ENCODE measurements at regions not wholly inside any gene's neighbourhood (a gene's known extent, or its start where the extent isn't known, plus 50 kb on each side); places are given as distances from the start of the nearest gene placed in this dataset.
A peak's percentile ranks its signal among the peaks of the same experiment; 100 is the strongest.

DNA sequence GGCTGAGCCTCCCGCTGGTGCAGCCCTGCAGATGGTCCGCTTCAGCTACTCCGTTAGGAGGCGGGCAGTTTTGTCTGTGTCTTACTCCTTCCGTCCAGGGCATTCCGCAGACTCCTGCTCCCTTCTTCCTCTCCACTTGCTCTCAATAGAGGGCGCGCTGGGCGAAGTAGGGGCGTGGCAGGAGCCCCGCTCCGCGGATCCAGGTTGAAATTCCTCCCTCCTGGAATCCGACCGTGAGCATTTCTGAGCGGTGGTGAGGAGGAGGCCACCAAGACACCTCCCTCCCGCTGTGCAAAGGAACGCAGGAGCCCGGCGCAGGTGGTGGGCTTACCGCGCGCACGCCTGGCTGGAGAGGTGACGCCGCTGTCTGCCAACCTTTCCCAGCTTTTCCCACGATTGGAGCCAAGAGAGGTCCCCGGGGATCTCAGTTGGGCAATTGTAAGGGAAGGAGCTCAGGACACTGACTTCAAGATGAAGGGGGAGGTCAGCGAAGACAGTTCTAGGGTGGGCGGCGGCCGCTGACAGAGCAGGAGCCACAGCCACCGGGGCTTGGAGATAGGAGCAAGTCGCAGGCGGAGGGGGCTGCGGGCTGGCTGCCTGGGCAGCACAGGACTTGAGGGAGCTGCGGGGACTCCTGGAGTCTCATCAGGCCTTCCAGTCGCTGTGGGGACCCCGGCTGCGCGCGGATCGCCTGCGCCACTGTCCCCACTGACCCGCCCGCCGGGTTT lies 1011.3 kb downstream of the XPNPEP1 start:
- DNase-seq = peak in 1 of 3 donors; percentile 5

DNA sequence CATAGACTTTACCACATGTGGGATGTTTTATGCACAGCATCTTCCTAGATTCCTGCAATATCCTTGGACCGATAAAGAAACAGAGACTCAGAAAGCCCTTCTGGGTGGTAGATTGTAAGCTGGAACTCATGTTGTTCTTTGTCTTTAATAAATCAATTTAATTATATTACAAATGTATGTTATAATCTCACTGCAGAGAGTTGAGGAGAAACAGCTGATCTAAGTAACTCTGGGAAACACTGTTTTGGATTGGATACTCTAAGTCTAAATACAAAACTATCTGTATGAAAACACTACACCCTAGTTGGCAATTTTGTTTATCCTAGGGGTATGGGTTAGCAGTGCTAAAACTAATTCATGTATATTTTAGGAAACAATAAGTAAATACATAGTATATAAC lies 1015.2 kb downstream of the XPNPEP1 start:
- no peak for DNase-seq

DNA sequence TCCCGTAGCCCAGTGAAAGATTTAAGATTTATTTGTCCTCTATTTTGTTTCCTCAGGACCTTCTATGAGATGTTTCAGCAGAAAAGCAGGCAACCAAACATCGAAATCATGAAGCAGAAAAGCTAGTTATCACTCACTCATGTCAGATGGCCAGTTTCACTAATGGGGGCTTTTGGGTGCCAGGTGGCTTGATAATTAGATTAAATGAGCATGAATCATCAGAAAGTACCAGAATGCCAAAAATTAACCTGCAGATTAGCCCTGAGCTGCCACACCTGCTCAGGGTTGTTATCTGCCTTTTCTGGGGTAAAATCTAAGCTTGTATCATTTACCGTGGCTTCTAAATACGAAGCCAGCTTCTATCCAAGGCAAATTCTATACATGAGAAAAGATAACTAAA lies 1017.5 kb downstream of the XPNPEP1 start:
- no peak for DNase-seq

DNA sequence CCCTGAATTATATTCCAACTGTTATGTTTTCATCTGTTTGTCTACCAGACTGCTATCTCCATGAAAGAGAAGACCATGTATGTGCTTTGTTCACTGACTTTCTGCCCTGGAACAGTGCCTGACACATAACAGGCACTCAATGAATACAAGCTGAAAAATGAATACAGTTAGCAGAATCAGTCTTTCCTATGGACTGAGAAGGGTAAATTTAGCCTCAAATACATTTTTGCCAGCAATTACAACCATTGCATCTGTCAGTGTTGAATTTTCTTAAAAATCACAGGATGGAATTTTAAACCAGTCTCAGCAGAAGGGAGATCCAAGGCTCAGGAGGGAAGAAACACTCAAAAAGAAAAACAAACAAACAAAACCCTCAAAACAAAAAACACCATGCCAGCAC lies 1018.1 kb downstream of the XPNPEP1 start:
- no peak for DNase-seq

DNA sequence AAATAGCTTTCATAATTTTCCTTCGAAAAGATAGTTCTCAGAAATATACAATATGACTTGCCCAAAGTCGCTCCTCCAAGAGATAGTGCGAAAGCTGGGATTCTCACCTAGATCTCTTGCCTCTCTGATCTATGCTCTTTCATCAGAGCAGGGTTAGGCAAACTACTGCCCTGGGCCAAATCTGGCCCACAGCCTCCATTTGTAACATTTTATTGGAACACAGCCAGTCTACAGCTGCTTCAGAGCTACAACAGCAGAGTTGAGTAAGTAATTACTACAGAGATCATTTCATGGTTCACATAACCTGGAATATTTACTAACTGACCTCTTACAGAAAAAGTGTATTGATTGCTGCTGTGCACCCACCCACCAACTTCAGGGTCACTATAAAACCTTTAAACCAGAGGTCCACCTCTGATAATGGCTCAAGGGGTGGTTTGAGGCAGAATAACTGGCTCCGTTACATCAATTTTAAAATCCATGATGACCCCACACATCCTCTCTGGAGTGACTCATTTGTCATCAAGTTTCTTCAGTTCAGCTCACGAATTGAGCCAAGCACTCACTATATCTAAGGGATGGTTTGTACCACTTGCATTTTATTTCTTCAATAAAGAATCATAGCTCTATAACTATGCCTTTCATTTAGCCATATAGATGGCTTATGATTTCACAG lies 1019.0 kb downstream of the XPNPEP1 start:
- DNase-seq = no peak

DNA sequence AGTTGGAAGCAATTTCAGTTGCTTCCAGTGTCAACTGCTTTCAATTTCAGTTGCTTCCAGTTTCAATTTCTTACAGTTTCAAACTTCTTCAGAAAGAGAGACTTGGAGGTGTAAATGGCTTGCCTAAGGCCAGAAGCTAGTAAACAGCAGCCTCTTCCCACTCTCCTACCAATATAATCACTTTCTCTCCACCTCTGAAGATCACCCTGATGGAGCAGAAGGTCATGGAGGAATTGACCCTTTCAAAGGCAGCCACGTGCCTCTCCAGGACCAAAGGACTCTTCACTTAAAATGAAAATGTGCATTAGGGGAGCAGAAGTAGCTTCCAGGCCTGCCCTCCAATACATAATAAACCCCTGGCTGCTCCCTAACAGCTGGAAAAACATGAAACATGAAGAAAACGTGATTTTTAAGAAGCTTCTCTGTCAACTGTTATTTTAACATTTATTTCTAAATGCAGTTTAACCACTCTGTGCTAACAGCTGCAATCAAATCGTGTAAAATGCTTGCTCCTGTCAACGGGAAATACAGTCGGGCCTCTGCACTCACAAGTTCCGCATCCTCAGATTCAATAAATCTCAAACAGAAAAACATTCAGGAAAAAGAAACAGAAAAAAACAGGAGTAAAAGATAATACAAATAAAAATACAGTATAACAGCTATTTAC lies 1020.6 kb downstream of the XPNPEP1 start:
- no peak for DNase-seq

DNA sequence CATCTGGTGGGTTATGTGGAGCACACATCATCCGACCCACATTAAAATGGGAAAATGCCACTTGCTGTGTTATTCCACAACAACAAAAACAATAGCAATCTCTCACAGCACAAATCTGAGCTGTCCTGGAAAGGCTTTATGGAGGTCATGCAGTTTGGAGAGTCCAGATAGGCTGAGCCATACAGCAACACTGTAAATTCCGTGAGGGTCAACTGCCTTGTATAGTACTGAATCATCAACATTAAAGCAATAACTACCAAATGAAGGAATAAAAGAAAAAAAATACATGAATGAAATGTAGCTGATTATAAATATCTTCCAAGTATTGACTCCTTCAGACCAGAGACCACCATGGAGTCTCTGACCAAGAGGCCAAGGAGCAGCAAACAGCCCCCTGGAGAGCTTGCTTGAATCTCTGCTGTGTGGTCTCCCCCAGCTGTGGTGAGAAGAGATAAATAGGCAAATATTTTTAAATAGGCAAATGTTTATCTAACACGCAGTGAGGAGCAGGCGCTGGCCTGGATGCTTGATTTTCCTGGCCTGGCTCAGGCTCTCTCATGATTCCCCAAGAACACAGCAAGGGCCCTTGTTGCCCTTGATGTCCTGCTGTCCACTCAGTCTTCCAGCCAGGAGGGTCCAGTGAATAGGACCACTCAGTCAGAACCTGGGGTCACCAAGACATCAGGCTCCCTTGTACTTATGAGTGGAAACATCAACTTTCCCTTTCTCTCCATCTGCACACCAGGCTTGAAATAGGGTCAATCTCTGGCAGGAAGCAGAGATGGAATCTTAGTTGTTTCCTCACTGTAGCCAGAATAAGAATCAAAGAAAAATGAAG lies 1021.3 kb downstream of the XPNPEP1 start:
- DNase-seq = no peak

DNA sequence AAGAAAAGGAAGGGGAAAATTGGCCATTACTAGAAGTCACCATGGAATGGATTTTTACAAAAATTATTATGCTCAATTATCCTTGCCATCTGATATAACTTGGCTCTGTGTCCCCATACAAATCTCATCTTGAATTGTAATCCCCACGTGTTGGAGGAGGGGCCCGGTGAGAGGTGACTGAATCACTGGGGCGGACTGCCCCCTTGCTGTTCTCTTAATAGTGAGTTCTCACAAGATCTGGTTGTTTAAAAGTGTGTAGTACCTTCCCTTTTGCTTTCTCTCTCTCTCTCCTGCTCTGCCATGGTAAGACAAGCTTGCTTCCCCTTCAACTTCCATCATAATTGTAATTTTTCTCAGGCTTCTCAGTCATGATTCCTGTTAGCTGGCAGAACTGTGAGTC lies 1023.6 kb downstream of the XPNPEP1 start:
- no peak for DNase-seq

DNA sequence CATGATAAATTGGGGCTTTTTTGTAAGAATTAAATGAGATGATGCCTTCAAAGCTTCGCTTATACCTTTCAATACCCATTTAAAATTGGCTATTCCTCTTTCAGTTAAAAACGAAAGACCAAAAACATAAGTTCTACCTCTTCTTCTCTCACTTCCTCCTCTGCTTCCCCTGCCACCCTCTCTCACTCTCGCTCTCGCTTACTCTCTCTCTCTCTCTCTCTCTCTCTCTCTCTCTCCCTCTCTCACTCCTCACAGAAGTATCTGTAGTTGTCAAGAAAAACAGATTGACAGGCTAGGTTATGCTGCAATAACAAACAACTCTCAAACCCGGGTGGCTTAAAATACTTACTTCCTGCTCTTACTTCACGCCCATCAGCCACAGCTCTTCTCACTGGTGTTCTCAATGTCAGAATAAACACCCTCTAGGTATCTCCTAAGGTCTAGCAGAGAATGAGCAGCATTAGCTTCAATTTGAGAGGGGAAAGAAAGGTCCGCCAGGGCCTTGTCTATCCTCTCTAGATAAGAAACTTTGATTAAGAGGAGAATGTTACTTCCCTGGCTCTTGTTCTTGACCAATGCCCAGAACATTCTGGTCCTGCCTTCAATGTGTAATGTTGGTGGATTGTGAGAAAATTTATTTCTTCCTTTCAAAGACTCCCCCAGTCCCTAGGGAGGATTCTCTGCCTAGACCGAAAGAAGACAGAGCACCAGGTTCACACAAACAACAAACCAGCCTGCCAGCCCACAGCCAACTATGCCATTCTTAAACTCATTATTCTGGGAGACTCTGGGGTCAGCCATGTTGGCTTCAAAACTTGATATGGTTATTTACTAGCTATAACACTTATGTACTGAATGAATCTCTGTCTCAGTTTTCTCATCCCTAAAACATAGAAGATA lies 1028.7 kb downstream of the XPNPEP1 start:
- DNase-seq = no peak

DNA sequence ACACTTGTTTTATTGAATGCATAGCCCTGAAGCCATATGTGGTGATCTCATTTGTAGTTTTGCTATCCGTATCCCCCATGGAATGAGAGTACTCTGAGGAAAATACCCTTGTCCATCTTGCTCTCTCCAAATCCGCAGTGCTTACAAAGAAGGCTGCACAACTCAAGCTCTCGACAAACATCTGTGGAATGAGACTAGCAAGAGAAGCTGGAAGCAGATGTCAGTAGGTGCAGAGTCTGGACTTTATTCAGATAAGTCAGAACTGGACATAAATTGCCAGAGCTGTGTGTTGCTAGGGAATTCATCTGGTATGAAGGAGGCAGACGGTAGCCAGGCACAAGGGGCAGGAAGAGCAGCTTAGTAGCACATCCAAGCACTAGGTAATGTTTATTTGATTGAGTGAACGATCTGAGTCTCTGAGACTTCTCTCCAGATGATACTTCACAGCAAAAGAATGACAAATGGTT lies 1046.2 kb downstream of the XPNPEP1 start:
- no peak for DNase-seq

DNA sequence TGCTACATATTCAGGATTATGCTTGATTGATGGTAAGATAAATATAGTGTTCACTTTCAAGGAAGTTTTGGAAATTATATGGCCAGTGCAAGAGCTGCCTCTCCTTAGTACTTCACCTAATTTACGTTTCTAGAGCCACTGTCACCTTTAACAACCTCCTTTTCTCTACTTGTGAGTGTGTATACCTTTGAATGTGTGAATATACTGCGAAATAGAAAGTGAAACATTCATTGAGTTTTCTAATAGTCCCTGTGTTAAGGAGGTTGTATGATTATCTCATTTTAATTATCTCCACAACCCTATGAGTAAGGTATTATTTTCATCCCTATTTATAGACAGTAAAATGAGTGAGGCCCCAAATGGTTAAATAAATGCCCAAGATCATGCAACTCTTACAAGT lies 1050.5 kb downstream of the XPNPEP1 start:
- no peak for DNase-seq

DNA sequence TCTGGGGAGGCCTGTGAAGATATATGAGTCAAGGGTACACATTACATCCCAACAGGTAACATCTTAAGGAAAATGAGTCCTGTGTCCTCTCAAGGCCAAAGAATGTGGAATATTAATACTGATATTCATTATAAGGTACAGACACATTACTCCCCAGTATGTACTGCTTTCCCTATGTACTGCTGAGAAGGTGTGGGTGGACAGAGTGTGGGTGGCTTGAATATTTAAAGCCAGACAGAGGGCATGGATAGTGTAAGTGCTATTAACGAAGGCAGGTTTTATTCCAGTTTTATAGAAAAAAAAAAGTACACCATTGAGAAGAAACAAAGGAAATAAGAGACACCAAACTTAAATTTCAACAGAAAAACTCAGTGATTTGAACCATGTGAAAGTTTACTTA lies 1054.4 kb downstream of the XPNPEP1 start:
- no peak for DNase-seq

DNA sequence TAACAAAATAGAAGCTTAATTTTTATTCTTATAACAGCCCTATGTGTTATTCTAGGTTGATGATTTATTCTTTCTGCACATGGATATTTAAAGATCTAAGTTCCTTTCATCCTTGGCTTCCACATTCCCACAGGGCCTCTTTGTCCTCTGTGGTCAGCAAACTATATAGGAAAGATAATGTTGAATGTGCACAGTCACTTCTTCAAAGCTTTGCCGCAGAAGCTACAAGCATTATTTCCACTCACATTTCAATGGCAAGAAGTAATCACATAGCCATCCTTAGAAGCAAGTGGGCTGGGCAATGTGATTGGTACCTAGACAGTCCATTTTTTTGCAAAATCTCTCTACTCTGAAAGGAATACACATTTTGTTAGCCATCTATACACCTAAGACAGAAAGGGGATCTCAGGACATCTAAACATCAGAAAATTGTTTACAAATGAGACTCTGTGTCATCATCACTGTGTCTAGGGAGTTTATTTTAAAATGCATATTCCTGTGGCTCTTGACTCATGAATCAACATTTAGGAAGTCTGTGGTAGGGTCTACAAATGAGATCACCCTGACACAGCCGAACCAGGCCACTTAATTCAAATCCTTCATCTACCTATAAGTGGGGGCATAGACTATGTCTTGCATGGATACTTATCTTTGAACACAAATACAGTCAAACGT lies 1060.5 kb downstream of the XPNPEP1 start:
- no peak for DNase-seq

DNA sequence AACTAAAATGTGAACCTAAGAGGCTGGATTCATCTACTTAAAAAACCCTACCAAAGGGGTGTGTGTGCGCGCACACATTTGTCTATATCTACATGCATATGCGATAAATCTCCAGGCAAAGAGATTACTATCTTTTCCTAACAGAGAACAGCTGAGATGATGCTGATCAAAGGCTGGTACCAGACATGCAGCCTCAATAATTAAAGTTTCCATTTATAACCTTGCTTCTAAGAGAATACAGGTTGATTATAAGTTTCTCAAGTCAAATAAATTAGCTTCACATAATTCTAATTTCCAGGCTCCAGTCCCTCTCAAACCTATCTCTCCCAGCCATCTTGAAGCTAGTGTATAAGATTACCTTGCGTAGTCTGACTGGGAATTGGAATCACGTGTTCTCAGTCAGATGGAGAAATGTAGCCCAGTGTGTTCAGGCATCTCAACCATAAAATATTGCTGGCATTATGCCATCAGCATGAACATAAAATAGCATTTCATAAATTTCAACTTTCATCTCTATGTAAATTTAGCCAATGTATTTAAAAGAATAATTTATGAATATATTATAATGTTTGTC lies 1062.0 kb downstream of the XPNPEP1 start:
- no peak for DNase-seq

DNA sequence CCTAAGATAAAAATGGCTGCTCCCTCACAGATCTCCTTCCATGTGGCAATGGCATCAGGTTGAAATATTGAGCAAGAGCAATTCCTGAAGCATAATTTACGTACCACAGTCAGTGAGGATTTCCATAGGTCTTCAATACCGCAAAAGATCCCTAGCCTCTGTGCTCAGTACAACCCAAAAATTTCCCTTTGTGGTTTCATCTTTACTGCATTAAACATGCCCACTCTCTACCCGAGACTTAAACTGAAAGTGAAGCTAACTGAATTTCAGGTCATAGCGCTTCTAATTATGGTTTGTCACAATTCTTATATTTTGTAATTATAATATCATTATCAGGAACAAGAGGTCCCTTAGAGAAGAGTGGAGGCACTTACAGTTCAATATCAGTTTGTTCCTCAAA lies 1071.1 kb downstream of the XPNPEP1 start:
- DNase-seq = no peak

DNA sequence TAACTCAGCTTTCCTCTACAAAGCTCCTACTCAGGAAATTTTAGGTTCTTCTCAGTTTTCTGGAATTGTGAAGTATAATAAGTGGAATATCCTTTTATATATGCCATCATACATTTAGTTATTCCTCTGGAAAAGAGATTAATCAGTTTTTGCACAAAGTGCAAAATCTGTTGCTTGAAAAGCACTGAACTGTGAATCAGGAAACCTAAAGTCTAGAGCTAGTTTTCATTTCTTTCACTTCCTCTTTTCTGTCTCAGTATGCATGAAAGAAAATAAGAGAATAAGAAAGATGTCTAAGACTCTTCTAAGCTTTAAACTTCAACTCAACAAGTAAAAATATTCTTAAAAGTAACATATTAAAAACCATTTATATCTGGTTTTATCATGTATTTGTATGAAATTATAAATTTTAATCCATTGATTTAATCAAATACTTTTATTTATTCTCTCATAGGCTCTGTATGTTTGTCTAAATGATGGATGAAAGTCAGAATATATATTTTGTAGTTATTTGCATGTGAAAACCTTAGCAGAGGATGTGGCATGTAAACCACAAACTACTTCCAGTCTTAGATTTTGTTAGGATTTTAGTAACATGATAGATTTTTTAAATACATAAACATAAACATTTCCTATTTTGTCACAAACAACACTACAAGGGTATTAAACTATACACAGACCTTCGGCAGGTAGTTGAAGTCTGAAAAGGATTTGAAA lies 1073.0 kb downstream of the XPNPEP1 start:
- DNase-seq = peak in 2 of 3 donors; percentile 8 to 19

DNA sequence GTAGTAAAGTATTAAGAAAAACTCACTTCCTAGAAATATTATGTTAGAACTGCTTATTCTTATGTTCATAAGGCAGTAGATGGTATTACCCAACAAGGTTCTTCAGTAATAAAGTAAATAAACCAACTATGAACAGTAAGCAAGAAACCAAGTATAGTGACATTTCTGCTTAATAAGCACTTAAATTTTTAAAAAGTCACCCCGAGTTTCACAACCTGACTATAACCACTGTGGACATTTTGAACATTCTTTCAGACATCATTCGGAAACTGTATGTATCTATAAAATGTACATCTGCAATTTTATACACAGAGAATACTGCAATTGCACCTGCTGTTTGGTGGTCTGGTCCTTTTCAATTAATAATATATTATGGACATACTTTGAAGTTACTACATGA lies 1073.6 kb downstream of the XPNPEP1 start:
- DNase-seq = no peak

DNA sequence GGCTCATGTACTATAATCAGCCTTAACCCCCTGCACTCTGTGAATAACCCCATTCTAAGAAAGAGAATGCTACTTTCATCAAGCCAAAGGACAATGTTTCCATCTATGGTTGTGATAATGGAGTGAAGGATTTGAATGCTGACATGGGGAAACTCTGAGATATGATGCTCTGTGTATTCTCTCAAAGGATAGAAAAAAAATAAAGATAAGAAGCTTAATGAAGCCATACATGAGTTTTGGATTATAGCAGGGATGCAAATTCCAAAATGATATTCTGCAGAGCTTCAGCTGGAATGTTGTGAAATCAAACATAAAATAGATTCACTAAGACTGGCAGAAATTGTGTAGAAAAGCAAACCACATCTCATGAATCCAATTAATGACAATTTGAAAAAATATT lies 1074.1 kb downstream of the XPNPEP1 start:
- DNase-seq = no peak

DNA sequence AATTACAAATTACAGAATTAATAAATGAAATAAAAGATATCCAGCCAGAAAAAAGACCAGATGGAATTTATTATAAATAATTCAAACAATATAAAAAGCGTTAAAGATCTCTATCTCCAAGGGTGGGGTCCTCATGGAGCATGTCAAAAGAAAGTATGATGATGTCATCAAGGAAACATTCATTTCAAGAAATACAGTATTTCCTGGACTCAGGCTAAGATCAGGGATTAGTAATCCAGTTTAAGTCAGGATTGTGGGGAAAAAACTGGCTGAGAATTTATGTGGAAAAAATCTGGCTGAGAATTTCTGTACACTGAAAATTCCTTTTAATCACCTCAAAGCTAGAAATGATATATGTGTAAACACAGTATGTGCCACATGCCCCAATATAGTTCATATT lies 1075.3 kb downstream of the XPNPEP1 start:
- no peak for DNase-seq

DNA sequence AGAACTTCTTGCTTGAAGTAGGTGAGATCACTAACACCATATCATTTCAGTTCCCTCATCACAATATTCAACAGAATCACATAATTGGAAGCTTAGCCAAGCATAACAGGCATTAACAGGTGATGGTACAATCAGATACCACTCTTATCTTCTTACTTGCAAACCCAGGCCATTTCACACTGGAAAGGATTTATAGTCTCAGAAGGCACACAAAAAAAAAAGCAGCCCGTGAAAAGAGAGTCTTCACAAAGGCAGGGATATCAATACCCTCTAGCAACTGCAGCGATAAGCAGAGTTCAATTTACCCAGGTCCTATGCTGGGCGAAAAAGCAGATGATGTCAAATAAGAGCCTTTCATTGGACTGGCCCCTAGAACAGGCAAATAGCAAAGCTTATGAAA lies 1082.4 kb downstream of the XPNPEP1 start:
- DNase-seq = no peak
